Endothelial cell of umbilical vein (primary cell): ENCODE measurements at regions not wholly inside any gene's neighbourhood (a gene's known extent, or its start where the extent isn't known, plus 50 kb on each side); places are given as distances from the start of the nearest gene placed in this dataset.
"Not testable (repeated sequence)": the region's sequence is repeated elsewhere in the genome, so short reads cannot be mapped to it uniquely, and the experiment has no call there.

ENCODE experiments used
- BruUV-seq: library from RNA; stranded (reverse); fragments of 400-500 nt; replicated peaks from 2 replicates; lab custom pipeline; 2021; lab: Mats Ljungman, UMichigan
- CTCF ChIA-PET: fragments of 300-600, 350-600 bp; sonication (Branson Sonifier 250); formaldehyde crosslinking; loops from one replicate; lab custom pipeline; 2021; ENCODE audit warnings: antibody characterized with exemption, inconsistent platforms; lab: Charles Lee
- POLR2A ChIA-PET: fragments of 300-600, 350-600 bp; sonication (Branson Sonifier 250); formaldehyde crosslinking; loops from one replicate; lab custom pipeline; 2021; ENCODE audit warnings: antibody characterized with exemption, inconsistent platforms; lab: Charles Lee
- DNase-seq: peaks from one replicate; pipeline ENCODE4 v3.0.0-alpha.2; 2011; ENCODE audit warnings: low read depth, low spot score
- FAIRE-seq: peaks from 2 replicates; lab custom pipeline; 2011; peaks lifted over from hg19 to GRCh38; lab: Jason Lieb, UNC
- H2AFZ ChIP-seq: 2 replicates; pipeline ENCODE4 v1.6.0; 2012; ENCODE audit warnings: low read depth, low read length, control low read depth, inconsistent platforms
- H3K27ac ChIP-seq: 2 replicates; pipeline ENCODE4 v1.5.1; 2011; ENCODE audit warnings: low read depth, mild to moderate bottlenecking, control low read depth, low read length, moderate library complexity; ENCODE audit not compliant: insufficient read depth
- H3K27me3 ChIP-seq, 2 experiments: 2 replicates each; pipeline versions ENCODE4 v1.6.0 to v1.6.1; 2011; ENCODE audit warnings: low read length in 2 of 2, mixed read lengths in 1 of 2; ENCODE audit not compliant: control insufficient read depth in 2 of 2, insufficient read depth in 2 of 2
- H3K36me3 ChIP-seq, 2 experiments: 2 replicates in 1 of 2; 3 replicates in 1 of 2; pipeline ENCODE4 v1.5.1; 2011; ENCODE audit warnings: low read length in 2 of 2, mild to moderate bottlenecking in 1 of 2, moderate library complexity in 1 of 2; ENCODE audit not compliant: control insufficient read depth in 2 of 2, insufficient read depth in 2 of 2; ENCODE audit errors: extremely low read depth in 1 of 2
- H3K4me1 ChIP-seq: 3 replicates; pipeline ENCODE4 v1.5.1; 2011; ENCODE audit warnings: mild to moderate bottlenecking, low read length; ENCODE audit not compliant: control insufficient read depth, insufficient read depth; ENCODE audit errors: extremely low read depth
- H3K4me2 ChIP-seq: 2 replicates; pipeline ENCODE4 v1.6.1; 2011; ENCODE audit warnings: low read length, control low read depth, mixed read lengths; ENCODE audit not compliant: insufficient read depth
- H3K4me3 ChIP-seq, 3 experiments: fragments of 200-600 bp in 1 of 3; sonication (generic), shearing (Covaris generic) in 1 of 3; replicated peaks in 1 of 3; 2 replicates each; pipeline ENCODE4 v1.5.1; 2011 to 2016; ENCODE audit warnings: control low read depth in 3 of 3, low read length in 3 of 3, mild to moderate bottlenecking in 2 of 3, inconsistent platforms in 1 of 3, low read depth in 1 of 3, moderate library complexity in 1 of 3; ENCODE audit not compliant: insufficient read depth in 1 of 3
- H3K79me2 ChIP-seq: 2 replicates; pipeline ENCODE4 v1.6.0; 2012; ENCODE audit warnings: low read length, inconsistent platforms; ENCODE audit not compliant: control insufficient read depth, insufficient read depth
- H3K9ac ChIP-seq: replicated peaks from 2 replicates; pipeline ENCODE3; 2011; ENCODE audit warnings: low read length, control low read depth; ENCODE audit not compliant: insufficient read depth; ENCODE audit errors: extremely low read depth
- H3K9me1 ChIP-seq: replicated peaks from 3 replicates; pipeline ENCODE4 v1.6.0; 2011; ENCODE audit warnings: mild to moderate bottlenecking, low read length; ENCODE audit not compliant: control insufficient read depth, insufficient read depth; ENCODE audit errors: extremely low read depth
- H3K9me3 ChIP-seq: replicated peaks from 2 replicates; pipeline ENCODE4 v1.5.1; 2012; ENCODE audit warnings: low read length, inconsistent platforms; ENCODE audit not compliant: control insufficient read depth, insufficient read depth
- H4K20me1 ChIP-seq: replicated peaks from 2 replicates; pipeline ENCODE3; 2011; ENCODE audit warnings: mild to moderate bottlenecking, low read length; ENCODE audit not compliant: control insufficient read depth, insufficient read depth; ENCODE audit errors: extremely low read depth
- CTCF ChIP-seq, 2 donors: IDR thresholded peaks; 1 replicate in 1 of 2; 2 replicates in 1 of 2; pipeline ENCODE4 v1.5.1; 2011; ENCODE audit warnings: low read length in 2 of 2, mild to moderate bottlenecking in 2 of 2, moderate library complexity in 2 of 2, control low read depth in 1 of 2, inconsistent platforms in 1 of 2, low read depth in 1 of 2; ENCODE audit not compliant: insufficient read depth in 1 of 2; ENCODE audit errors: extremely low read depth in 1 of 2
- EZH2 ChIP-seq: IDR thresholded peaks from 2 replicates; pipeline ENCODE4 v1.6.1; 2012; ENCODE audit warnings: borderline replicate concordance, low read depth, mild to moderate bottlenecking, moderate library complexity, low read length, inconsistent platforms; ENCODE audit not compliant: severe bottlenecking
- FOS ChIP-seq: IDR thresholded peaks from 2 replicates; pipeline ENCODE4 v1.6.1; 2011; ENCODE audit warnings: mild to moderate bottlenecking, low read length, moderate library complexity, borderline replicate concordance; ENCODE audit not compliant: insufficient read depth
- GATA2 ChIP-seq: IDR thresholded peaks from 2 replicates; pipeline ENCODE4 v1.7.0; 2011; ENCODE audit warnings: low read depth, mild to moderate bottlenecking, moderate library complexity, mixed read lengths, low read length; ENCODE audit not compliant: insufficient read length, insufficient read depth
- JUN ChIP-seq: IDR thresholded peaks from 2 replicates; pipeline ENCODE4 v1.6.1; 2011; ENCODE audit warnings: borderline replicate concordance, low read depth; ENCODE audit not compliant: insufficient read length, insufficient read depth
- MAX ChIP-seq: IDR thresholded peaks from 2 replicates; pipeline ENCODE4 v1.6.1; 2011; ENCODE audit not compliant: insufficient read depth, insufficient read length
- MYC ChIP-seq: IDR thresholded peaks from one replicate; pipeline ENCODE4 v1.6.1; 2011; ENCODE audit warnings: mild to moderate bottlenecking, low read depth, low read length
- POLR2A ChIP-seq: IDR thresholded peaks from 2 replicates; pipeline ENCODE4 v1.6.1; 2012; ENCODE audit warnings: low read depth, mild to moderate bottlenecking, control low read depth, low read length
- POLR2AphosphoS5 ChIP-seq: IDR thresholded peaks from 2 replicates; pipeline ENCODE4 v1.6.1; 2012; ENCODE audit warnings: low read depth, mild to moderate bottlenecking, control low read depth, low read length, moderate library complexity; ENCODE audit not compliant: insufficient read depth
- dilution Hi-C: fragments of 300-500 bp; cut with MboI; formaldehyde crosslinking; loops from one replicate; pipeline ENCODE4 v1.15.0; 2019; ENCODE audit warnings: low sequenced_read_pairs; ENCODE audit not compliant: extremely low pct_ligation_motif_present
- intact Hi-C: fragments of 100-400 bp; cut with micrococcal nuclease; formaldehyde crosslinking; loops from one replicate; pipeline ENCODE4 v1.10.0; 2022

GRCh38 chr6:49305010-49305409 lies 158.0 kb downstream of the MMUT start:
- TF ChIP-seq POLR2A (no peak), GATA2 (no peak), FOS (no peak), POLR2AphosphoS5 (no peak), EZH2 (no peak), CTCF (IDR thresholded peaks at IDR 0.05; ENCODE audit: extremely low read depth in 1 of 2, insufficient read depth in 1 of 2, low read depth in 1 of 2, low read length in 2 of 2) (no peak), MAX (no peak), MYC (no peak), JUN (no peak)
- intact Hi-C loops: loop anchor here (1.0 kb wide), 1 partner anchor 21 kb away; no protein-coding TSS in a partner anchor
- Histone ChIP-seq H3K27ac (peak overlapping the region; percentile 20), H3K79me2 (no peaks in the 10 kb centered on the region), H3K4me3 (peak overlapping the region in 1 of 3 experiments; percentile 33), H3K9ac (peak overlapping the region; percentile 57), H3K36me3 (no peaks in the 10 kb centered on the region), H3K9me3 (no peaks in the 10 kb centered on the region), H4K20me1 (no peaks in the 10 kb centered on the region), H2AFZ (peak overlapping the region; percentile 24), H3K9me1 (no peaks in the 10 kb centered on the region), H3K4me1 (peaks cover 14% of the 10 kb centered on the region), H3K27me3 (no peaks in the 10 kb centered on the region), H3K4me2 (peak overlapping the region; percentile 70)
- ChIA-PET CTCF (interaction anchor here (1.2 to 4.1 kb wide), 4 partner anchors 10 to 105 kb away, joined by 3 to 14 read pairs (median 4); no protein-coding TSS in a partner anchor), POLR2A (no interaction called here)
- BruUV-seq: no TSS peak
- FAIRE-seq: no peak
- peak; percentile 33 for DNase-seq
- dilution Hi-C loops: no loop called here

- H4K20me1 ChIP-seq, H3K9ac ChIP-seq, DNase-seq, H3K4me2 ChIP-seq, intact Hi-C loops, H3K79me2 ChIP-seq, FAIRE-seq, H3K36me3 ChIP-seq, H3K9me1 ChIP-seq, H2AFZ ChIP-seq, BruUV-seq, H3K4me3 ChIP-seq, dilution Hi-C loops, POLR2A ChIA-PET, H3K27me3 ChIP-seq, H3K9me3 ChIP-seq, H3K27ac ChIP-seq: not testable (repeated sequence)
- CTCF ChIA-PET: interaction anchor here (1.2 to 4.1 kb wide), 3 partner anchors 13 to 106 kb away, joined by 4 to 14 read pairs (median 5); no protein-coding TSS in a partner anchor
- H3K4me1 ChIP-seq: peaks cover 14% of the 10 kb centered on the region
Observed at GRCh38 chr6:49304393-49304792, 158.7 kb downstream of the MMUT start.
